Liver (tissue), 8 donors: ENCODE measurements at regions not wholly inside any gene's neighbourhood (a gene's known extent, or its start where the extent isn't known, plus 50 kb on each side); places are given as distances from the start of the nearest gene placed in this dataset.

Experiments used
- DNase-seq: peaks from one replicate; pipeline ENCODE4 v3.0.0-alpha.2; 2017; ENCODE audit warnings: low spot score
- H3K27ac ChIP-seq, 2 donors: one replicate each; pipeline ENCODE4 v1.7.0; 2013; ENCODE audit warnings: inconsistent platforms in 2 of 2, low read length in 2 of 2, control low read depth in 1 of 2, low read depth in 1 of 2, mild to moderate bottlenecking in 1 of 2
- H3K27me3 ChIP-seq, 4 donors: one replicate each; pipeline versions ENCODE4 v1.6.1 to v1.7.0; 2013; ENCODE audit warnings: low read length in 3 of 4, inconsistent platforms in 1 of 4, mild to moderate bottlenecking in 1 of 4, moderate library complexity in 1 of 4; ENCODE audit not compliant: control insufficient read depth in 4 of 4, insufficient read depth in 4 of 4
- H3K36me3 ChIP-seq, 4 donors: one replicate each; pipeline versions ENCODE4 v1.6.1 to v1.7.0; 2013; ENCODE audit warnings: low read length in 3 of 4, mild to moderate bottlenecking in 3 of 4, low read depth in 1 of 4, moderate library complexity in 1 of 4; ENCODE audit not compliant: control insufficient read depth in 4 of 4, insufficient read depth in 3 of 4
- H3K4me1 ChIP-seq, 4 donors: one replicate each; pipeline versions ENCODE4 v1.6.1 to v1.7.0; 2013; ENCODE audit warnings: low read length in 3 of 4, mild to moderate bottlenecking in 3 of 4, moderate library complexity in 1 of 4; ENCODE audit not compliant: control insufficient read depth in 4 of 4, insufficient read depth in 4 of 4
- H3K4me3 ChIP-seq, 3 donors: one replicate each; pipeline versions ENCODE4 v1.6.1 to v1.7.0; 2013; ENCODE audit warnings: low read length in 3 of 3, control low read depth in 1 of 3, low read depth in 1 of 3, mild to moderate bottlenecking in 1 of 3
- H3K9ac ChIP-seq, 2 donors: one replicate each; pipeline ENCODE4 v1.7.0; 2013; ENCODE audit warnings: low read length in 2 of 2, mild to moderate bottlenecking in 2 of 2, moderate library complexity in 2 of 2, control low read depth in 1 of 2, low read depth in 1 of 2
- H3K9me3 ChIP-seq, 4 donors: one replicate each; pipeline versions ENCODE4 v1.6.1 to v1.7.0; 2013; ENCODE audit warnings: low read length in 3 of 4; ENCODE audit not compliant: control insufficient read depth in 4 of 4
- EGR1 ChIP-seq, 2 donors: IDR thresholded peaks; 2 replicates each; pipeline ENCODE4 v1.6.1; 2016 to 2018; ENCODE audit warnings: antibody characterized with exemption in 2 of 2, low read depth in 2 of 2
- FOXA1 ChIP-seq: IDR thresholded peaks from 2 replicates; pipeline ENCODE4 v1.6.1; 2016; ENCODE audit warnings: antibody characterized with exemption
- FOXA2 ChIP-seq: IDR thresholded peaks from 2 replicates; pipeline ENCODE4 v1.6.1; 2016; ENCODE audit warnings: antibody characterized with exemption
- GABPA ChIP-seq, 2 donors: IDR thresholded peaks in 1 of 2; conservative IDR thresholded peaks in 1 of 2; 2 replicates each; pipeline ENCODE4 v1.6.1; 2016; ENCODE audit warnings: antibody characterized with exemption in 2 of 2, mild to moderate bottlenecking in 1 of 2, moderate library complexity in 1 of 2
- HNF4A ChIP-seq, 2 donors: conservative IDR thresholded peaks; 2 replicates each; pipeline ENCODE4 v1.6.1; 2016; ENCODE audit warnings: antibody characterized with exemption in 2 of 2, mild to moderate bottlenecking in 2 of 2
- HNF4G ChIP-seq: IDR thresholded peaks from 2 replicates; pipeline ENCODE4 v1.6.1; 2016; ENCODE audit warnings: antibody characterized with exemption
- JUND ChIP-seq, 2 donors: IDR thresholded peaks; 2 replicates each; pipeline ENCODE4 v1.6.1; 2016; ENCODE audit warnings: antibody characterized with exemption in 2 of 2
- NR2F2 ChIP-seq: IDR thresholded peaks from 2 replicates; pipeline ENCODE4 v1.6.1; 2016; ENCODE audit warnings: antibody characterized with exemption
- RAD21 ChIP-seq, 2 donors: IDR thresholded peaks; 2 replicates each; pipeline ENCODE4 v1.6.1; 2016; ENCODE audit warnings: antibody characterized with exemption in 2 of 2, mild to moderate bottlenecking in 2 of 2
- RXRA ChIP-seq, 2 donors: IDR thresholded peaks; 2 replicates each; pipeline ENCODE4 v1.6.1; 2017 to 2018; ENCODE audit warnings: antibody characterized with exemption in 2 of 2, mild to moderate bottlenecking in 1 of 2
- SP1 ChIP-seq: IDR thresholded peaks from 2 replicates; pipeline ENCODE4 v1.6.1; 2018; ENCODE audit warnings: antibody characterized with exemption, mild to moderate bottlenecking
- TAF1 ChIP-seq: conservative IDR thresholded peaks from 2 replicates; pipeline ENCODE4 v1.6.1; 2016; ENCODE audit warnings: antibody characterized with exemption, mild to moderate bottlenecking
- YY1 ChIP-seq: IDR thresholded peaks from 2 replicates; pipeline ENCODE4 v1.6.1; 2016; ENCODE audit warnings: antibody characterized with exemption, mild to moderate bottlenecking
- WGBS: extraction: QIAGEN DNeasy Blood & Tissue Kit; methylation state at CpG from one replicate; pipeline ENCODE4 v1.1.7; 2013; 5-methylcytosine and 5-hydroxymethylcytosine counted together
- TF ChIP-seq, protein P1 (sequence below): IDR thresholded peaks from 2 replicates; pipeline ENCODE4 v1.6.1; 2016; ENCODE audit warnings: antibody characterized with exemption
- TF ChIP-seq, protein P2 (sequence below): IDR thresholded peaks from 2 replicates; pipeline ENCODE4 v1.6.1; 2016; ENCODE audit warnings: antibody characterized with exemption
- TF ChIP-seq, protein P3 (sequence below): IDR thresholded peaks from 2 replicates; pipeline ENCODE4 v1.6.1; 2016; ENCODE audit warnings: antibody characterized with exemption, mild to moderate bottlenecking
- TF ChIP-seq, protein P4 (sequence below): fragments of 150-350 bp; IDR thresholded peaks from 2 replicates; pipeline ENCODE4 v1.5.1; 2017; ENCODE audit warnings: improper control_type of control experiment, low read depth, low read length; ENCODE audit not compliant: missing input control
- donor health status: healthy.
- donor health status: healthy.
- donor health status: healthy.
- donor health status: healthy.
- donor health status: healthy.

DNA sequence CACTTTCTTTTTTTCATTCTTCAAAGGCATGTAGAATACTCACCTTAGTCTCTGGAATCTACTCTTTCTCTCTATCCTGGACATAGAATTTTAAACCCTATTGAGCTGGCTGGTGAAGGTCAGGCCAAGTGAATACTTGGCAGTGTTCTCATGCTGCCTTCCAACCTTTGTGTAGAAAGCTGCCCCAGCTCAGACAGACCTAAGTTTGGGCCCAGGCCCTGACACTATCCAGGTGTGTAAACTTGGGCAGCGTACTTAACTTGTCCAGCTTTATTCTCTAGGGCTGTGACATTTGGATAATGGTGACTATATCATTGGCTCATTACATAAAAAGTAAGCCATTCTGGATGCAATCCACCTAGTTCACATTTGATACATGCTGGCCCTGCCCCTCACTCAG lies 298.3 kb downstream of the IRX1 start:
- WGBS, result 63% methylated on average over 1 of the region's 1 CpG
- H3K9me3 ChIP-seq, result no peaks in the 10 kb centered on the region
- TF ChIP-seq JUND (IDR thresholded peaks at IDR 0.05), result no peak
- TF ChIP-seq HNF4A (conservative IDR thresholded peaks at IDR 0.05), result no peak
- no peak for TF ChIP-seq HNF4G

DNA sequence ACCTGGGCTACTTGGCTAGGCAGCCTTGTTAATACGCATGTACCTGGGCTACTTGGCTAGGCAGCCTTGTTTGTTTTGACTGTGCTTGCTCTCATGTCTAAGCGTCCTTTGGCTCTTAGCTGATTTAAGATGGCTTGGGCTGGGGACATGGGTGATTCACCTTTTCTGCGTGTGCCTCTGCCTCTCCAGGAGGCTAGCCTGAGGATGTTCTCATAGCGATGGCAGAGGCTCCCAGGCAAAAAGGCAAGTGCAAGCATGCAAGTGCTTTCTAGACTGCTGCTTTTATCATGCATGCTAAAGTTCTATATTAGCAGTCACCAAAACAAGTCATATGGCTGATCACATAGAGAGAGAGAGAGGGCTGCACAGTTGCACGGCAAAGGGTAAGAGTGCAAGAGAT lies 300.5 kb downstream of the IRX1 start:
- H3K9ac ChIP-seq, result no peak overlapping the region
- no peak for DNase-seq
- TF ChIP-seq RAD21 (IDR thresholded peaks at IDR 0.05) (no peak), GABPA (IDR thresholded peaks at IDR 0.05 in 1 of 2, conservative IDR thresholded peaks at IDR 0.05 in 1 of 2) (no peak), HNF4G (no peak), YY1 (no peak), TAF1 (no peak), FOXA1 (no peak), RXRA (IDR thresholded peaks at IDR 0.05) (no peak), SP1 (no peak), FOXA2 (no peak), NR2F2 (no peak), JUND (IDR thresholded peaks at IDR 0.05) (no peak)
- TF ChIP-seq, protein P1, sequence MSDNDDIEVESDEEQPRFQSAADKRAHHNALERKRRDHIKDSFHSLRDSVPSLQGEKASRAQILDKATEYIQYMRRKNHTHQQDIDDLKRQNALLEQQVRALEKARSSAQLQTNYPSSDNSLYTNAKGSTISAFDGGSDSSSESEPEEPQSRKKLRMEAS, result no peak
- TF ChIP-seq, protein P2, sequence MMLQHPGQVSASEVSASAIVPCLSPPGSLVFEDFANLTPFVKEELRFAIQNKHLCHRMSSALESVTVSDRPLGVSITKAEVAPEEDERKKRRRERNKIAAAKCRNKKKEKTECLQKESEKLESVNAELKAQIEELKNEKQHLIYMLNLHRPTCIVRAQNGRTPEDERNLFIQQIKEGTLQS, result no peak
- TF ChIP-seq, protein P3, sequence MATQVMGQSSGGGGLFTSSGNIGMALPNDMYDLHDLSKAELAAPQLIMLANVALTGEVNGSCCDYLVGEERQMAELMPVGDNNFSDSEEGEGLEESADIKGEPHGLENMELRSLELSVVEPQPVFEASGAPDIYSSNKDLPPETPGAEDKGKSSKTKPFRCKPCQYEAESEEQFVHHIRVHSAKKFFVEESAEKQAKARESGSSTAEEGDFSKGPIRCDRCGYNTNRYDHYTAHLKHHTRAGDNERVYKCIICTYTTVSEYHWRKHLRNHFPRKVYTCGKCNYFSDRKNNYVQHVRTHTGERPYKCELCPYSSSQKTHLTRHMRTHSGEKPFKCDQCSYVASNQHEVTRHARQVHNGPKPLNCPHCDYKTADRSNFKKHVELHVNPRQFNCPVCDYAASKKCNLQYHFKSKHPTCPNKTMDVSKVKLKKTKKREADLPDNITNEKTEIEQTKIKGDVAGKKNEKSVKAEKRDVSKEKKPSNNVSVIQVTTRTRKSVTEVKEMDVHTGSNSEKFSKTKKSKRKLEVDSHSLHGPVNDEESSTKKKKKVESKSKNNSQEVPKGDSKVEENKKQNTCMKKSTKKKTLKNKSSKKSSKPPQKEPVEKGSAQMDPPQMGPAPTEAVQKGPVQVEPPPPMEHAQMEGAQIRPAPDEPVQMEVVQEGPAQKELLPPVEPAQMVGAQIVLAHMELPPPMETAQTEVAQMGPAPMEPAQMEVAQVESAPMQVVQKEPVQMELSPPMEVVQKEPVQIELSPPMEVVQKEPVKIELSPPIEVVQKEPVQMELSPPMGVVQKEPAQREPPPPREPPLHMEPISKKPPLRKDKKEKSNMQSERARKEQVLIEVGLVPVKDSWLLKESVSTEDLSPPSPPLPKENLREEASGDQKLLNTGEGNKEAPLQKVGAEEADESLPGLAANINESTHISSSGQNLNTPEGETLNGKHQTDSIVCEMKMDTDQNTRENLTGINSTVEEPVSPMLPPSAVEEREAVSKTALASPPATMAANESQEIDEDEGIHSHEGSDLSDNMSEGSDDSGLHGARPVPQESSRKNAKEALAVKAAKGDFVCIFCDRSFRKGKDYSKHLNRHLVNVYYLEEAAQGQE, result no peak
- no peak overlapping the region for H3K27ac ChIP-seq
- H3K9me3 ChIP-seq, result no peaks in the 10 kb centered on the region
- no peaks in the 10 kb centered on the region for H3K36me3 ChIP-seq
- no peak overlapping the region for H3K4me3 ChIP-seq
- H3K27me3 ChIP-seq, result no peaks in the 10 kb centered on the region
- WGBS, result 70% methylated on average over 5 of the region's 5 CpGs
- no peaks in the 10 kb centered on the region for H3K4me1 ChIP-seq

More for the DNA sequence above, 298.3 kb downstream of the IRX1 start:
- H3K27ac ChIP-seq, result no peak overlapping the region
- DNase-seq, result no peak
- no peaks in the 10 kb centered on the region for H3K27me3 ChIP-seq
- H3K9ac ChIP-seq, result no peak overlapping the region
- H3K36me3 ChIP-seq, result no peaks in the 10 kb centered on the region
- H3K4me1 ChIP-seq, result no peaks in the 10 kb centered on the region
- no peak overlapping the region for H3K4me3 ChIP-seq

DNA sequence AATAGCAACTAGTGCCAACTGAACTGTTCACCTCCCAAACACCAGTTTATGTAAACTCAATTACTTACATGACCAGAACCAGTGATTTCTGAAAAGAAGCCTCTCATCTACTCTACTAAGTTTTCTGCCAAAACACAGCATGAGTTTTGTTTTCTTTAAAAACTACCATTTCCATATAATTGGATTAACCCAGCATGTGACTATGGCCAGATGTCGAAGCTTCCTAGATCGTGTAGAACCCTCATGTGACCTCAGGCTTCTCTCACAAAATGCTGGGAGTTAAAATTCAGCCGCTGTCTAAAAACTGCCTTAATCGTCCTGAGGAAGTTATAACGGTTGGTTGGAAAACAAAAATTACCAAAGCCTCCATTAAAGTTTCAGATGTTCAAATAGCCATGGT lies 303.5 kb downstream of the IRX1 start:
- no peak for TF ChIP-seq RXRA (IDR thresholded peaks at IDR 0.05)
- TF ChIP-seq RAD21 (IDR thresholded peaks at IDR 0.05), result no peak
- TF ChIP-seq EGR1 (IDR thresholded peaks at IDR 0.05; ENCODE audit: low read depth in 2 of 2), result no peak
- no peak for TF ChIP-seq FOXA1
- TF ChIP-seq SP1, result no peak
- TF ChIP-seq, protein P3, result no peak
- TF ChIP-seq, protein P4, sequence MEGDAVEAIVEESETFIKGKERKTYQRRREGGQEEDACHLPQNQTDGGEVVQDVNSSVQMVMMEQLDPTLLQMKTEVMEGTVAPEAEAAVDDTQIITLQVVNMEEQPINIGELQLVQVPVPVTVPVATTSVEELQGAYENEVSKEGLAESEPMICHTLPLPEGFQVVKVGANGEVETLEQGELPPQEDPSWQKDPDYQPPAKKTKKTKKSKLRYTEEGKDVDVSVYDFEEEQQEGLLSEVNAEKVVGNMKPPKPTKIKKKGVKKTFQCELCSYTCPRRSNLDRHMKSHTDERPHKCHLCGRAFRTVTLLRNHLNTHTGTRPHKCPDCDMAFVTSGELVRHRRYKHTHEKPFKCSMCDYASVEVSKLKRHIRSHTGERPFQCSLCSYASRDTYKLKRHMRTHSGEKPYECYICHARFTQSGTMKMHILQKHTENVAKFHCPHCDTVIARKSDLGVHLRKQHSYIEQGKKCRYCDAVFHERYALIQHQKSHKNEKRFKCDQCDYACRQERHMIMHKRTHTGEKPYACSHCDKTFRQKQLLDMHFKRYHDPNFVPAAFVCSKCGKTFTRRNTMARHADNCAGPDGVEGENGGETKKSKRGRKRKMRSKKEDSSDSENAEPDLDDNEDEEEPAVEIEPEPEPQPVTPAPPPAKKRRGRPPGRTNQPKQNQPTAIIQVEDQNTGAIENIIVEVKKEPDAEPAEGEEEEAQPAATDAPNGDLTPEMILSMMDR, result no peak
- TF ChIP-seq, protein P1, result no peak
- TF ChIP-seq HNF4A (conservative IDR thresholded peaks at IDR 0.05), result no peak
- H3K9me3 ChIP-seq, result no peaks in the 10 kb centered on the region
- no peak overlapping the region for H3K4me3 ChIP-seq
- no peak overlapping the region for H3K27ac ChIP-seq
- WGBS, result 55% methylated on average over 5 of the region's 5 CpGs
- H3K9ac ChIP-seq, result no peak overlapping the region
- H3K4me1 ChIP-seq, result no peaks in the 10 kb centered on the region
- no peaks in the 10 kb centered on the region for H3K36me3 ChIP-seq
- DNase-seq, result no peak
- H3K27me3 ChIP-seq, result no peaks in the 10 kb centered on the region
